Stimulated activated CD8-positive, alpha-beta memory T cell treated with anti-CD3 and anti-CD28 coated beads, Interleukin-4, amount 100 ng/mL, for 24 hours (primary cell): ENCODE measurements at regions not wholly inside any gene's neighbourhood (a gene's known extent, or its start where the extent isn't known, plus 50 kb on each side); places are given as distances from the start of the nearest gene placed in this dataset.
"Not testable (repeated sequence)": the region's sequence is repeated elsewhere in the genome, so short reads cannot be mapped to it uniquely, and the experiment has no call there.

Experiments
- DNase-seq: peaks from one replicate; pipeline ENCODE4 v3.0.0-alpha.2; 2020; ENCODE audit warnings: low read depth

DNA sequence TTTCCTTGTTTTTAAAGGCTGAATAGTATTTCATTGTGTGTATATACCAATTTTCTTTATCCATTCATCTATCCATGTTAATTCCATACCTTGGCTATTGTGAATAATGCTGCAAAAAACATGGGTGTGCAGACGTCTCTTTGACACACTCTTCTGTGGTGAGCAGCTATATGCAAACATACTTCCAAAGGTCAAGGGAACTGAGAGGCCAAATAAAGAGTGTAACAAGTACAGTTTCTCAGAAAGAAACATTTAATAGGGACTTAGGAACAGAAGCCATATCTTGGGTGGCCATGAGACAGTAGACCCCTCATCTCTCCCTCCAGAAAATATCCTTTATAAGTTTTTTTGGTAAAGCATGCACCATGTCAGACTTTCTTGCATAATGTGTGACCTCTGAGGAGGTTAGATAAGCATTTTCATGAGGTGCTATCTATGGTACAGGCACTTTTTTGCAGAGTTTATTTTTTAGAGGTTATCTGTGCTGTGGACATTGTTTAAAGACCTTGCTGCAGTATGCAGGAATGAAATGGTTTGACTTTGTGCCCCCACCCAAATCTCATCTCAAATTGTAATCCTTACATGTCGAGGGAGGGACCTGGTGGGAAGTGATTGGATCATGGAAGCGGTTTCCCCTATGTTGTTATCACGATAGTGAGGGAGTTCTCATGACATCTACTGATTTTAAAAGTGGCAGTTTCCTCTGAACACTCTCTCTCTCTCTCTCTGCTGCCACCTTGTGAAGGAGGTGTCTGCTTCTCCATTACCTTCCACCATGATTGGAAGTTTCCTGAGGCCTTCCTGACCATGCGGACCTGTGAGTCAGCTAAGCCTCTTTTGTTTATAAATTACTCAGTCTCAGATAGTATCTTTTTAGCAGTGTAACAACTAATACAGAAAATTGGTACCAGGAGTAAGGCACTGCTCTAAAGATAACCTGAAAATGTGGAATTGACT lies 1202.3 kb downstream of the GALC start:
- DNase-seq = no peak

DNA sequence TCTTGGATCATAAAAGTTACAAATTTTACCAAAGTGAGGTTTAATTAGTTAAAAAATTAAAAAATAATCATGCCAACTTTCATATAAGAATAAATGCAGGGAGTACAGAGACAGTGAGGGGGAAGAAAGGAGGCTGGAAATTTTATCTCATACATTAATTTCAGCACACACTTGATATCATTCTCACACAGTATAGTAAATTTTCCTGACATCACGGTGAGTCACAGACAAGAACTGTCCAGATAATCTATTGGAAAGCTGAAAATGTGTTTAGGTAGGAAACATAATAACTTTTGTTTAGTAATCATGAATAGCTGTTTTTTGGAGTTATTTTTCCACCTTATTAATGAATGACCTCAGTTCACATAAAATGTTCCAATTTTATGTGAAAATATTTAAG lies 1204.8 kb downstream of the GALC start:
- DNase-seq = no peak

DNA sequence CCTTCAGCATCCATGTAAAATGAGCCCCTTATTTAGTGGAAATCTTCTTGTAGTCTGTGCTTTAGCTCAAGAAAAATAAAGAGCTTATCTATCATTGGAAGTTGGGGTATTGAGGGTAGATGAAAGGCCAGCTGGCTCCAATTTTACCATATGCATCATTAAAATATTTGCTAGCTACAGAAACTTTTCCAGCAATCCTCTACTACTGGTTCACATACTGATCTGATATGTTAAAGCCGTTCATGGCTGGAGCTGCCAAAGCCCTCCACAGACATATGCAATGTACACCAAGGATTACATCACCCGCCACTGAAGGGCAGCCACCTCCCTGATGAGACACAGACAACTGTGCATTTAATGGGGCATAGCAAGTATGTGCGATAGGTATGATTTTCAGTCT lies 1205.3 kb downstream of the GALC start:
- DNase-seq = no peak

DNA sequence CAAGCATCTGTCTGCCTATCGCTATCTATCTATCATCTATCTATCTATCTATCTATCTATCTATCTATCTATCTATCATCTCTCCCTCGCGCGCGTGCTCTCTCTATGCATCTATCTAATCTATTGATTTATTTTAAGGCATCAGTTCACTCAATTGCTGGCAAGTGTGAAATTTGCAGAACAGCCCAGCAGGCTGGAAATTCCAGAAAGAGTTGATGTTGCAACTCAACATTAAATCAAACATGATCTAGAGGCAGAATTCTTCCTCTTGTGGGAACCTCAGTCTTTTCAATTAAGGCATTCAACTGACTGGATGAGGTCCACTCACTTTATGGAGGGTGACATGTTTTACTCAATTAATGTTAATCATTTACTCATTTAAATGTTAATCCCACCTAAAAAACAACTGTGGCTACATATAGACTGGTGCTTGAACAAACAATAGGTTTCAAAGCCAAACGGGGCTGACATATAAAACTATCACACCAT lies 1210.8 kb downstream of the GALC start:
- DNase-seq = no peak

DNA sequence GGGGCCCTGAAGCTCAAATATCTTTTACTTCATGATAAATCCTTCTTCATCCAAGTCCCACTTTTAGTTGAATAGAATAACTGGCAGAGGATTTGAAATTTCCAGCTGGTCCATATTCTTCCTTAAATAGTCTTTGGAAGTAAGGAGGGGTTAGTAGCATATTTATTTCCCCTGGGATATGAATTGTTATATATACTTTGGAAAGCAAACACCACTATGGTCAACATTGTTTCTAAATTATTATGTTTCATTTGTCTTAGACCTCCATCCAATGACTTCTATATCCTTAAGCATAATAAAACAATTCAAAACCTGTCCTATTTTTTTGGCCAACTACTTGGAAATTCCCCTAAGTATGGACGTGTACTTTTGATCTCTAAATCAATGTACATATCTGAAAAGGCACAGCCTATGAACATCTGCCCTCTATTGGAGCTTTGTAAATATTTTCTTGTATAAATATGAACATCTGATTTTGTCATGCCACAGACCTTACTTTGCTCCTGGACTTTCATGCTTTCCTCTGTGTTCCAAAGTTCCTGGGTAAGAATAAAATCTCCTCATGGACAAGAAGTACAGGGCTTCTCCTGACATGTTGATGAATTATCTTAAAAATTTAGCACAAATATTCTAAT lies 1212.0 kb downstream of the GALC start:
- no peak for DNase-seq

DNA sequence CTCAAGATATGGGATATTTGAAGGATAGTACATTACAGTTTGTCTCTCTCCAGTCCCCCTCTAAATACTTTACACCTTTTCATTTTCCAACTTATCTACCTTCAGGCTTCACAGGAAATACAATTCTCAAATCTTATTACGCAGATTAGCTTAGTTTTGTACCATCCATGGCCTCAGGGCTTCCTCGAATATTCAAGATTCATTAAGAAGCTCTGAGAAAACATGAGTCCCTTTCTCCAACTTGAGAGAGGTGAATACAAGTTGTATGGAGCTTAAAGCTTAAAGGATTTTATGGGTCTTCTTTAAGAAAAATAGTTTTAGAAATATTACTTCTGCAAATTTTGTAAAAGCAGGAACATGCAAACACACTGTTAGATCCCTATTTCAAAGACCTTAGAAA lies 1212.5 kb downstream of the GALC start:
- DNase-seq = no peak

DNA sequence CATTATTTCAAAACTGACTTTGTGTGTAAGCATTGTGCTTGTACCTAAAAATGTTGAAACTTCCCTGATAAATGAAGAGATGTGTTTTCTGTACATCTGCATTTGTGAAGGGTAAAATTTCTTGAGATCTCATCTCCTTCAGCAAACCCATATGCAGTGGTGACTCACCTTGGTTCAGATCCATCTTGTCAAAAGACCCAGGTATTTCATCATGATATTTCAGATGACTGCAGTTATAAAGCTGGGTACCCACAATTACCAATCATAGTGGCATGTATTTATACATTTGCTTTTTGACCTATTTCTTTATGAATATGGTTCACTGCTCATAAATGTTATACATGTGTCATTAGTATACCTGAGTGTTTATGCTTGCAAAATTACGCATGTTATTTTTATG lies 1213.6 kb downstream of the GALC start:
- no peak for DNase-seq

DNA sequence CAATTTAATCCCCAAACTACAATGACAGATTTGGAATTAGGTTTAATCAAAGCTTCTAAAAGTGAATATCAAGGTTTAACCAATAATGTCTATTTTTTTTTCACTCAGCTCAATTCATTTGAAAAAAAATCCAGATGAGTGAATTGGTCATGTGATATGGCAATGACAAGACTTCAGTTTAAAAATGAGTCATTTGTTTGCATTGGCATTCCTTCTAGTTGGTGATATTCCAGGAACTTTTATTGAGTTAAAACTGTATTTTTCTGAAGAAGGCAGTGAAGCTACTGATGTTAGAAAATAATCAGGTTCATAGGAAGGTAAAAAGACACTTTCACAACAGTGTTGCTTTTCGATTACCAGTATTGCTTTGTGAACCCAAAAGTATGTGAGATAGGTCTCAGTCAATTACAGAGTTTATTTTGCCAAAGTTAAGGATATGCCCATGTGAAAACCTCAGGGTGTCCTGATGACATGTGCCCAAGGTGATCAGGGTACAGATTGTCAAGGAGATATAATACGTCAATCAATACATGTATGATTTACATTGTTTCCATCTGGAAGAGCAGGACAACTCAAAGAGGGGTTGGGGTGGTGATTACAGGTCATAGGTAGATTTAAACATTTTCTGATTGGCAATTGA lies 1214.9 kb downstream of the GALC start:
- DNase-seq = no peak

DNA sequence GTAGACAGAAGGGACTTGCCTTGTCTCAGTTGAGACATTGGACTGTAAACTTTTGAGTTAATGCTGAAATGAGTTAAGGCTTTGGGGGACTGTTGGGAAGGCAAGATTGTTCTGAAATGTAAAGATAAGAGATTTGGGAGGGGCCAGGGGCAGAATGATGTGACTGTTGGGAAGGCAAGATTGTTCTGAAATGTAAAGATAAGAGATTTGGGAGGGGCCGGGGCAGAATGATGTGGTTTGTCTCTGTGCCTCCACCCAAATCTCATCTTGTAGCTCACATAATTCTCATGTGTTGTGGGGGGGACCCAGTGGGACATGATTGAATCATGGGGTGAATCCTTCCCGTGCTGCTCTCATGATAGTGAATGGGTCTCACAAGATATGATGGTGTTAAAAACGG lies 1217.1 kb downstream of the GALC start:
- not testable (repeated sequence) for DNase-seq

DNA sequence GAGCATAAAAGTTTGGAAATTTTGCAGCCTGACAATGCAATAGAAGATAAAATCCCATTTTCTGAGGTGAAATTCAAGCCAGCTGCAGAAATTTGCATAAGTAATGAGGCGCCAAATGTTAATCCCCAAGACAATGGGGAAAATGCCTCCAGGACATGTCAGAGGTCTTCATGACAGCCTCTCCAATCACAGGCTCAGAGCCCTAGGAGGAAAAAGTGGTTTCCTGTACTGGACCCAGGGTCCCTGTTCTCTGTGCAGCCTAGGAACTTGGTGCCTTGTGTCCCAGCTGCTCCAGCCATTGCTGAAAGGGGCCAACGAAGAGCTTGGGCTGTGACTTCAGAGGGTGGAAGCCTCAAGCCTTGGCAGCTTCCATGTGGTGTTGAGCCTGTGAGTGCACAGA lies 1218.1 kb downstream of the GALC start:
- DNase-seq = no peak

DNA sequence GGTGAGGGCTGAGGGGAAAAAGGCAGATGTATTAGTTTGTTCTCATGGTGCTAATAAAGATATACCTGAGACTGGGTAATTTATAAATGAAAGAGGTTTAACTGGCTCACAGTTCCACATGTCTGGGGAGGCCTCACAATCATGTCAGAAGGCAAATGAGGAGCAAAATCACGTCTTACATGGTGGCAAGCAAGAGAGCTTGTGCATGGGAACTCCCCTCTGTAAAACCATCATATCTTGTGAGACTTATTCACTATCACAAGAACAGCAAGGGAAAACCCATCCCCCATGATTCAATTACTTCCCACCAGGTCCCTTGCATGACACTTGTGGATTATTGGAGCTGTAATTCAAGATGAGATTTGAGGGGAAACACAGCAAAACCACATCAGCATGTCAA lies 1220.9 kb downstream of the GALC start:
- no peak for DNase-seq

DNA sequence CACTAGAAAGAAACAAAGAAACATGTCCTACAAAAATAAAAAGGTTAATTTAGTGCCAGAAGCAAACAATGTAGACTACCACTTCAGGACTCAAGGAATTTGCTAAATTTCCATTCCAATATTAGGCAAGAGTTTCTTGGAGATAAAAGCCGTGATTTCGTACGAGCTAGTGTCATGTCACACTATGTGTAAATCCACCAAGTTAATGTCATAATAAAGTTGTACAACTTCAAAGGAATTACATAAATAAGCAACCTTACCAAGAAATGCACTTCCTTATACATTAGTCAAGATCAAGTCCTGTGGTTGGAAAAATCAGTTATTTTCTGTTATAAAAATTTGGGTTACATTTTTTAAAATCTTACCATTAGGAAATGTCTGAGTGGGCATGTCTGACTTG lies 1222.8 kb downstream of the GALC start:
- no peak for DNase-seq

DNA sequence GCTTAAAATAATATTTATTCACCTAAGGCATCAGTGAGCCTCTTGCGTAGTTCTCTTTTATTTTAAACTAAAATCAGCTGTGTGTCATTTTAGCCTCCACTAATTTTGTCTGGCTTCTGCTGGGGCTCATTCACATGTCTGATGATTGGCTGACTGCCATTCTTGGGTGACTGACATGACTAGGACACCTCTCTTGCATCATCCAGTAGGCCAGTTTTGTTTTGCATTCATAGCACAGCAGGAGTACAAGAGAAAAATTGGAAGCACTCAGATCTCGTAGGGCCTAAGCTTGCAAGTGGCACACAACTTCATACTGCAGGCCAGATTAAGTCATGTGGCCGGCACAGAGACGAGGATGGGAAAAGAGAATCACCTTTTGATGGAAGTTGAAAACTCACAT lies 1226.5 kb downstream of the GALC start:
- DNase-seq = no peak

DNA sequence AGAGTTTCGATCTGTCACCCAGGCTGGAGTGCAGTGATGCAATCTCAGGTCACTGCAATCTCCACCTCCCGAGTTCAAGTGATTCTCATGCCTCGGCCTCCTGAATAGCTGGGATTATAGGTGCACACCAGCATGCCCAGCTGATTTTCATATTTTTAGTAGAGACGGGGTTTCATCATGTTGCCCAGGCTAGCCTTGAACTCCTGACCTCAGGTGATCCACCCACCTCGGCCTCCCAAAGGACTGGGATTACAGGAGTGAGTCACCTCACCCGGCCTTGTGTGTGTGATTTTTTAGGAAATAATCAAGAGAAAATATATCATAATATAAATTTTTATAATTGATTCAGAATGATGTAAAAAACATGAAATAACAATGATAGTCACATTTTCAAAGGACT lies 1231.4 kb downstream of the GALC start:
- no peak for DNase-seq

DNA sequence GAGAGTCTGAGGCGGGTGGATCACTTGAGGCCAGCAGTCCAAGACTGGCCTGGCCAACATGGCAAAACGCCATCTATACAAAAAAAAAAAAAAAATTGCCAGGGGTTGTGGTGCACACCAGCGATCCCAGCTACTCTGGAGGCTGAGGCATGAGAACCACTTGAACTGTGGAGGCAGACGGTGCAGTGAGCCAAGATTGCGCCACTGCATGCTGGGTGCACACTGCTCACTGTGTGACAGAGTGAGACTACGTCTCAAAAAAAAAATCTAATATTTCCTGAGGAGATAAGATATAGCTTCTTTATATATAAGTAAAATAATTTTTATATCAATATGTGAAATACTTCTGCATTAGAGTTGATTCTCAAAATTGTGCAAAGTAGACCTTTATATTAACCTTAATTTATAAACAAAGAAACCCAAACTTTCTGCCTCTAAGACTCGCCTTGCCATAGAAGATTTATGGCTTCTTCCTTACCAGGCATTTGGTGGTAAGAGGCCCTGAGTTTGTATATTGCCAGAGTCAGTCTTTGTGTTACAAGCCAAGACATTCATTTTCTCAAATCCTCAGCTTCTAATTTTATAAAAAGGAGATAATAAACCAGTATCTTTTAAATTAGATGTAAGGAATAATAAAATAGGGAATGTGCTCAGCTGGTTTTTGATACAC lies 1226.7 kb downstream of the FLRT2 start:
- no peak for DNase-seq

DNA sequence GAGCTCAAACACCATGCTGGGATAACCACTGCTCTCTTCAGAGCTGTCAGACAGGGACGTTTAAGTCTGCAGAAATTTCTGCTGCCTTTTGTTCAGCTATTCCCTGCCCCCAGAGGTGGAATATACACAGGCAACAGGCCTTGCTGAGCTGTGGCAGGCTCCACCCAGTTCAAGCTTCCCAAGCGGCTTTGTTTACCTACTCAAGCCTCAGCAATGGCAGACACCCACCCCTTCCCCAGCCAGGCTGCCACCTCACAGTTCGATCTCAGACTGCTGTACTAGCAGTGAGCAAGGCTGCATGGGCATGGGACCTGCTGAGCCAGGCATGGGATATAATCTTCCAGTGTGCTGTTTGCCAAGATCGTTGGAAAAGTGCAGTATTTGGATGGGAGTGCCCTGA lies 1220.5 kb downstream of the FLRT2 start:
- DNase-seq = not testable (repeated sequence)

DNA sequence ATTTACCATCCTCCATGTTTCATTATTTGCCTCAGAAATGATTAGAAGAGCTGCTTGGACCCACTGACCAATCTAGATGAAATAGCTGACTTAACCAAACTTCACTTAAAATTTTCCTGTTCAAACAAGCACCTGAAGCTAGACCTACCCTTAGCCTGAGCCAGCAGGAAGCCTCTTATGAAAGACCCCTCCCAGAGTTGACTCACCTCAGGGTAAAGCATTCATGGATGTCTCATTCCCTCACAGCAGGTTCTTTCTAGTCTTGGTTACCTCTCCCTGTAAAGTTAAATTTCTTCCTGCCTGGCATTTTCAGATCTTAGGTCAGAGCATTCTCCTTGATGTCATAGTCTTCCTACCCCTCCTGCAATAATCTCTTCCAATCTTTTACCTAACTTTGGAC lies 1209.8 kb downstream of the FLRT2 start:
- no peak for DNase-seq

DNA sequence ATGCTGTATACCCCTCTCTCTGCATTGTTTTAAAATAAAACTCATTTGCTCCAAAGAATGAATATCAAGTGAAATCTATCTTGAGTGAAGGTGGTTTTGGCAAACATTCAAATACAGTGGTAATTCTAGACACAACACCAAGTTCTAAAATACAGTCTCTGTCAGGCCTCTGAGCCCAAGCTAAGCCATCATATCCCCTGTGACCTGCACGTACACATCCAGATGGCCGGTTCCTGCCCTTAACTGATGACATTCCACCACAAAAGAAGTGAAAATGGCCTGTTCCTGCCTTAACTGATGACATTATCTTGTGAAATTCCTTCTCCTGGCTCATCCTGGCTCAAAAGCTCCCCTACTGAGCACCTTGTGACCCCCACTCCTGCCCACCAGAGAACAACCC lies 1201.5 kb downstream of the FLRT2 start:
- not testable (repeated sequence) for DNase-seq

DNA sequence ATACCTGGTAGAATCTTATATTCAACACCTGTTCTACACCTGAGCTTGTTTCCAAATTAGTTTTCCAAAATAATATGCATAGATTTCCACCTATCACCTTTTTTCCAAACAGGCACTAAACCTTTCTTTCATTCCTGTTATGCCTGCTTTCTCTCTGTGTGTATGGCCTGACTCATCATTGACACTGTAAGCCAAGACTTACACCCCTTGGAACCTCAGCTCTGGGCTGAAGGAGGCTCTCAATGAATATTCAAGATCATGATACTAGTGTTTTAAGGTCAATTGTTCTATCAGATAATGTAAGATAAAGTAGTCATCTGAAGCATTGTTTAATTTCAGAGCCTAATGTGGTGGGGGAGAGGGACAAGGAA lies 1193.3 kb downstream of the FLRT2 start:
- no peak for DNase-seq

DNA sequence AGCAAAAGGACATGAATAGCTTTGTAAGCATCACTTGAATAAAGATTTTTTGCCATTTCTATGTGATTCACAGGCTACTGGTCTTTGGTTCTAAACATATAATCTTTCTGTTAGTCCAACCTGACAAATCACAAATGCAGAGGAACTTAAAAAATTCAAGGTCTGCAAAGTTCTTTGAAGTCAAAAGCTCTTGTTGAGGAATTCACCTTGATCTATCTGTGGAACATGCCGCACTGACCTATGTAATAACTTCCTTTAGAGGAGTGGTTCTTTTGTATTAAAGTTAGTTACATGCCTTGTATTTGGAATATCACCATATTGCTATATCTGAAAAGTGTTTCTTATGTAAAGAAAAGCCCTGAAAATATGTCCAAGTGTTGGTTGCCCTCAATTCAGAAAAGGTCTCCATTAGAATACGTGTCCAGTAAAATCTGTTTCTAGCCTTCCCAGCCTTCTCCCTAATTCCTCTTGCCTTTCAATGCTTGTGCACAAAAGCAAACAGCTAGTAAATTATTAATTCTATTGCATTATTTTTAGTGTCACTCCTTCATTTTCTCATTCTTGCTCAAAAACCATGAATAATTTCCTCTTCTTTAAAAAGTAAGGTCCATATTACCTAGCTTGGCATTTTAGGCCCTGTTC lies 1192.8 kb downstream of the FLRT2 start:
- no peak for DNase-seq

DNA sequence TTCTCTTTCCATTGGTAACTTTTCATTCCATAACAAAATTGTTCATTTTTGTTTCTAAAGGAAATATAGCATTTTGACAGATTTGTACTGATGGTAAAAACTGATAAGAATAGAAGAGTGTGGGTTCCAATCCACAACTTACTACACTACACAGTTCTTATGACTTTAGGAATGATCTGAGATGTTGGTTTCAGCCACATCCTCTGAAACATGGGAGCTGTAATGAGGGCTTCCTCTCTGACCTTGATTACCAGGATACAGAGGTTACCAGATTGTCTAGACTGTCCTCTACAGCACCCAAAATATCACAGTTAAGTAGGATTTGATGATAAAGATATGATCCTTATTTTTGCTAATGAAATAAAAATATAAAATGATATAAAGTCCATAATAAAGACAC lies 1184.6 kb downstream of the FLRT2 start:
- no peak for DNase-seq

DNA sequence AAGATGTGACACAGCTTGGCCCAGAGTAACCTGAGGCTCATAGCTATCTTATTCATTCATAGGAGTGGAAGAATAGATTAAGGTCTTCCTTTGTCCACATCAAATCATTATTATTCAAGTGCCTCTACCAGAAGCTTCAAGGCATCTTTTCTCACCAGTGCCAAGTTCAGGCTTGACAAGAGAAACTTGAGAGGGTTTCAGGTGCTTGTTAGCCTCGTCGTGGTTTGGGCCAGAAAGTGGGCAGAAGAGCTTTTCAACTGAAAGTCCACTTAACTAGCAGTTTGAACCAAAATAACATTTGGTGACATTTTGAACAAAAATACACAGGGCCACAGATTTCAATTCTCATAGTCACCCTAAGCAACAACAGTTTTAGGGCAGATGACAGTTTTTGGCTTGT lies 1184.2 kb downstream of the FLRT2 start:
- no peak for DNase-seq
